ENCODE measurements at regions not wholly inside any gene's neighbourhood (a gene's known extent, or its start where the extent isn't known, plus 50 kb on each side); places are given as distances from the start of the nearest gene placed in this dataset.

- TF ChIP-seq CTCF (IDR thresholded peaks at IDR 0.05) (no peak), POLR2A (IDR thresholded peaks at IDR 0.05) (no peak)
These were observed 664.3 kb upstream of the TENM3 start for GRCh38 chr4:181578911-181579310.
